HG02870 (cell line): ENCODE measurements at regions not wholly inside any gene's neighbourhood (a gene's known extent, or its start where the extent isn't known, plus 50 kb on each side); places are given as distances from the start of the nearest gene placed in this dataset.
"Not testable (repeated sequence)": the region's sequence is repeated elsewhere in the genome, so short reads cannot be mapped to it uniquely, and the experiment has no call there.

Experiments used
- ATAC-seq: cut with Tn5 transposase; IDR thresholded peaks from one replicate; pipeline ENCODE4 v1.9.1; 2021; ENCODE audit warnings: mild to moderate bottlenecking, moderate library complexity; ENCODE audit not compliant: unreplicated experiment

- ATAC-seq = no peak
Observed at GRCh38 chr2:34892256-34892655, 1293.2 kb upstream of the FAM98A start.

- no peak for ATAC-seq
Observed at GRCh38 chr2:34875091-34875745, 1276.1 kb upstream of the FAM98A start.

- no peak for ATAC-seq
Observed at GRCh38 chr2:34853646-34854045, 1254.5 kb upstream of the FAM98A start.

- no peak for ATAC-seq
Observed at GRCh38 chr2:34851804-34852203, 1252.7 kb upstream of the FAM98A start.

- no peak for ATAC-seq
Observed at GRCh38 chr2:34849827-34850226, 1250.7 kb upstream of the FAM98A start.

GRCh38 chr2:34848691-34849090 lies 1249.6 kb upstream of the FAM98A start:
- ATAC-seq = no peak

GRCh38 chr2:34848132-34848531 lies 1249.0 kb upstream of the FAM98A start:
- no peak for ATAC-seq

GRCh38 chr2:34844629-34845028 lies 1245.5 kb upstream of the FAM98A start:
- ATAC-seq = no peak

GRCh38 chr2:34838408-34838807 lies 1239.3 kb upstream of the FAM98A start:
- ATAC-seq = no peak

- ATAC-seq = no peak
Observed at GRCh38 chr2:34836361-34836760, 1237.3 kb upstream of the FAM98A start.

GRCh38 chr2:34831096-34831495 lies 1232.0 kb upstream of the FAM98A start:
- ATAC-seq = no peak

- no peak for ATAC-seq
Observed at GRCh38 chr2:34828481-34828880, 1229.4 kb upstream of the FAM98A start.

GRCh38 chr2:34827398-34827797 lies 1228.3 kb upstream of the FAM98A start:
- ATAC-seq = no peak

GRCh38 chr2:34825686-34826085 lies 1226.6 kb upstream of the FAM98A start:
- no peak for ATAC-seq

GRCh38 chr2:34822616-34823015 lies 1223.5 kb upstream of the FAM98A start:
- no peak for ATAC-seq

- ATAC-seq = no peak
Observed at GRCh38 chr2:34815052-34815741, 1216.1 kb upstream of the FAM98A start.

GRCh38 chr2:34810456-34810855 lies 1211.4 kb upstream of the FAM98A start:
- no peak for ATAC-seq

GRCh38 chr2:34808426-34808825 lies 1209.3 kb upstream of the FAM98A start:
- no peak for ATAC-seq

GRCh38 chr2:34806891-34807290 lies 1207.8 kb upstream of the FAM98A start:
- no peak for ATAC-seq

- no peak for ATAC-seq
Observed at GRCh38 chr2:34806396-34806795, 1207.3 kb upstream of the FAM98A start.

- ATAC-seq = no peak
Observed at GRCh38 chr2:34799556-34799955, 1200.5 kb upstream of the FAM98A start.

- ATAC-seq = not testable (repeated sequence)
Observed at GRCh38 chr2:34795586-34795985, 1196.5 kb upstream of the FAM98A start.

GRCh38 chr2:34789169-34789568 lies 1190.1 kb upstream of the FAM98A start:
- no peak for ATAC-seq
